ENCODE measurements at regions not wholly inside any gene's neighbourhood (a gene's known extent, or its start where the extent isn't known, plus 50 kb on each side); places are given as distances from the start of the nearest gene placed in this dataset.

GRCh38 chrX:142312591-142312990 lies 107.5 kb upstream of the MAGEC2 start:
- intact Hi-C loops (cut with micrococcal nuclease) = no loop called here
- in situ Hi-C loops (cut with MboI; ENCODE audit: low sequenced_read_pairs) = no loop called here
- no TSS peak for BruUV-seq (replicated peaks)
- H3K79me1 ChIP-seq (ENCODE audit: low read depth in 1 of 2, low read length in 2 of 2) = no peaks in the 10 kb centered on the region
- no peak overlapping the region for H2AK5ac ChIP-seq (ENCODE audit: low read depth, low read length)
- no peak overlapping the region for H3K14ac ChIP-seq (replicated peaks; ENCODE audit: low read depth, low read length)
- H3K4ac ChIP-seq (ENCODE audit: low read depth, low read length) = no peak overlapping the region
- no peaks in the 10 kb centered on the region for H3K9me3 ChIP-seq (ENCODE audit: control insufficient read depth, insufficient read depth, low read length)
- DNase-seq (no peak), ATAC-seq (ENCODE audit: low read depth) (no peak)
- H3K4me2 ChIP-seq (ENCODE audit: low read depth, low read length) = no peak overlapping the region
- TF ChIP-seq, protein P1, sequence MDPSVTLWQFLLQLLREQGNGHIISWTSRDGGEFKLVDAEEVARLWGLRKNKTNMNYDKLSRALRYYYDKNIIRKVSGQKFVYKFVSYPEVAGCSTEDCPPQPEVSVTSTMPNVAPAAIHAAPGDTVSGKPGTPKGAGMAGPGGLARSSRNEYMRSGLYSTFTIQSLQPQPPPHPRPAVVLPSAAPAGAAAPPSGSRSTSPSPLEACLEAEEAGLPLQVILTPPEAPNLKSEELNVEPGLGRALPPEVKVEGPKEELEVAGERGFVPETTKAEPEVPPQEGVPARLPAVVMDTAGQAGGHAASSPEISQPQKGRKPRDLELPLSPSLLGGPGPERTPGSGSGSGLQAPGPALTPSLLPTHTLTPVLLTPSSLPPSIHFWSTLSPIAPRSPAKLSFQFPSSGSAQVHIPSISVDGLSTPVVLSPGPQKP (IDR thresholded peaks at IDR 0.05; ENCODE audit: borderline replicate concordance, low read depth, low read length) = no peak
- TF ChIP-seq RCOR1 (IDR thresholded peaks at IDR 0.05; ENCODE audit: insufficient replicate concordance, low read length) = no peak
- no peak for TF ChIP-seq USF2 (IDR thresholded peaks at IDR 0.05; ENCODE audit: low read depth, low read length)
- no peak for TF ChIP-seq POLR2A (IDR thresholded peaks at IDR 0.05; ENCODE audit: low read depth, low read length)
- TF ChIP-seq MXI1 (IDR thresholded peaks at IDR 0.05; ENCODE audit: borderline replicate concordance, low read depth, low read length) = no peak
- H2BK5ac ChIP-seq (ENCODE audit: low read depth, low read length, poor library complexity, severe bottlenecking) = no peak overlapping the region
- H4K91ac ChIP-seq (ENCODE audit: insufficient read depth, low read depth, low read length) = no peak overlapping the region
- no peak overlapping the region for H2BK15ac ChIP-seq (ENCODE audit: low read depth, low read length)
- H3K4me1 ChIP-seq (ENCODE audit: control insufficient read depth, insufficient read depth, low read length) = no peaks in the 10 kb centered on the region
- no peak overlapping the region for H3K27ac ChIP-seq (ENCODE audit: insufficient read depth, low read length)
- no peaks in the 10 kb centered on the region for H3K36me3 ChIP-seq (ENCODE audit: control insufficient read depth, insufficient read depth, low read length)
- H3K18ac ChIP-seq (ENCODE audit: low read depth, low read length) = no peak overlapping the region
- dilution Hi-C loops (cut with HindIII; ENCODE audit: low sequenced_read_pairs, unreplicated experiment) = no loop called here
- ChIA-PET POLR2A (ENCODE audit: unreplicated experiment) (no interaction called here), CTCF (no interaction called here)
- H2AK9ac ChIP-seq (replicated peaks; ENCODE audit: low read depth, low read length, poor library complexity) = no peak overlapping the region
- H3K9ac ChIP-seq (ENCODE audit: low read depth, low read length) = no peak overlapping the region
- H3K4me3 ChIP-seq (ENCODE audit: insufficient read depth, low read depth, low read length) = no peak overlapping the region
- H3K9me1 ChIP-seq (ENCODE audit: insufficient read depth, low read length) = no peaks in the 10 kb centered on the region
- no peaks in the 10 kb centered on the region for H4K20me1 ChIP-seq (ENCODE audit: insufficient read depth, low read length)
- no peak overlapping the region for H4K8ac ChIP-seq (ENCODE audit: low read depth in 2 of 2, low read length in 2 of 2)
- no peak overlapping the region for H3K56ac ChIP-seq (ENCODE audit: extremely low read depth, insufficient read depth, low read length)
- H2BK20ac ChIP-seq (ENCODE audit: low read depth, low read length) = no peak overlapping the region
- H3K23ac ChIP-seq (ENCODE audit: low read depth, low read length) = no peak overlapping the region
- no peak overlapping the region for H2BK120ac ChIP-seq (ENCODE audit: low read depth, low read length)
- H3K27me3 ChIP-seq (ENCODE audit: control insufficient read depth, insufficient read depth, low read length) = no peaks in the 10 kb centered on the region
- H4K5ac ChIP-seq (ENCODE audit: low read depth, low read length) = no peak overlapping the region
- H2AFZ ChIP-seq (replicated peaks; ENCODE audit: low read length, poor library complexity) = no peak overlapping the region

Measured in IMR-90 (cell line).